HG02870 (cell line): ENCODE measurements at regions not wholly inside any gene's neighbourhood (a gene's known extent, or its start where the extent isn't known, plus 50 kb on each side); places are given as distances from the start of the nearest gene placed in this dataset.
A peak's percentile ranks its signal among the peaks of the same experiment; 100 is the strongest.

ENCODE experiments used
- ATAC-seq: cut with Tn5 transposase; IDR thresholded peaks from one replicate; pipeline ENCODE4 v1.9.1; 2021; ENCODE audit warnings: mild to moderate bottlenecking, moderate library complexity; ENCODE audit not compliant: unreplicated experiment

DNA sequence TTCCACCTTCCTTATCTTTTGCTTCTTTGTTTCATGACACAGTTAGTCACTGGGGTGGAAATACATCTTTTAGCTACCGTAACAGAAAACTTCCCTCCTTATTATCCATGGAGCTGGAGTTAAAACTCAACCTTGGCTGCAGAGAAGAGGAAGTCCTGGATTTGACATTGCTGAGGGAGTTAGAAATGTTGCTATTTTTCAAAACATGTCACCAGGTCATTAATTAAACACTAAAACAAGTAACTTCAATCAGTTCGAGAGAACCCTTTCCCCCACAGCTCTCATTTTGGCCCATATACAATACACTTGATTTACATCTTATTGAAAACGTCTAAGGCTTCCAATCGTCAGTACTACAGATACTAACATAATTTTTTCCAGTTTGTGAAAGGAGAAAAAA lies 237.9 kb upstream of the CD180 start:
- no peak for ATAC-seq

GRCh38 chr5:67432606-67433005 lies 236.0 kb upstream of the CD180 start:
- ATAC-seq = no peak

- ATAC-seq = no peak
Observed at GRCh38 chr5:67431191-67431590, 234.6 kb upstream of the CD180 start.

DNA sequence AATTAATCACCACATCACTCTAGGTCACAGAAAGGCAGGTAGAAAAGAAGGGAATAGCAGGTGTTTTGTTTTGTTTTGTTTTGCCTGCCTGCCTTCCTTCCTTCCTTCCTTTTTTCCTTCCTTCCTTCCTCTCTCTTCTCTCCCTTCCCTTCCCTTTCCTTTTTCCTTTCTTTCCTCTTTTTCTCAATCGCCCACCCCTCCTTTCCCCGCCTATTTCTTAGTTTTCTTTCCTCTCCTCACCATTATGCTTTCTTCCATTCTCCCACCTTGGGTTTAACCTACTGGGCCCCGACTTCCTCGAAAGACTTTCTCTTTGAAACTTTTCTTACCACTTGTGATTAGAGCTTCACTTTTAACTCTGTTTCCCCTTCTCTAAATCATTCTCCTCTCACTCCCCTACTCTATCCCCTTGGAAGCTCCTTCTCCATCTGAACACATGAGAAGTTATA lies 231.3 kb upstream of the CD180 start:
- ATAC-seq = no peak

GRCh38 chr5:67426961-67427849 lies 230.6 kb upstream of the CD180 start:
- ATAC-seq = no peak

DNA sequence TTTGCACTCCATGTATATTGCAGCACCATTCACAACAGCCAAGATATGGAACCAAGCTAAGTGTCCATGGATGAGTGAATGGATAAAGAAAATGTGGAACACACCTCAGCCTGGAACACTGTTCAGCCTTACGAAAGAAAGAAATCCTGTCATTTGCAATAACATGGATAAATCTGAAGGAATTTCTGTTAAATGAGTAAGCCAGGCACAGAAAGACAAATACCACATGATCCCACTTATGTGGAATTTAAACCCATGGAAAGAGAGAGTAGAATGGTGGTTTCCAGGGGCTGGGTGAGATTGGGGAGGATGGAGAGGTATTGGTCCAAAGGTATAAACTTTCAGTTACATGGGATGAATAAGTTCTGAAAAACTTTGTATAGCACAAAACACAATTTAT lies 228.9 kb upstream of the CD180 start:
- no peak for ATAC-seq

GRCh38 chr5:67417839-67418238 lies 221.2 kb upstream of the CD180 start:
- no peak for ATAC-seq

- ATAC-seq = no peak
Observed at GRCh38 chr5:67416986-67417385, 220.4 kb upstream of the CD180 start.

DNA sequence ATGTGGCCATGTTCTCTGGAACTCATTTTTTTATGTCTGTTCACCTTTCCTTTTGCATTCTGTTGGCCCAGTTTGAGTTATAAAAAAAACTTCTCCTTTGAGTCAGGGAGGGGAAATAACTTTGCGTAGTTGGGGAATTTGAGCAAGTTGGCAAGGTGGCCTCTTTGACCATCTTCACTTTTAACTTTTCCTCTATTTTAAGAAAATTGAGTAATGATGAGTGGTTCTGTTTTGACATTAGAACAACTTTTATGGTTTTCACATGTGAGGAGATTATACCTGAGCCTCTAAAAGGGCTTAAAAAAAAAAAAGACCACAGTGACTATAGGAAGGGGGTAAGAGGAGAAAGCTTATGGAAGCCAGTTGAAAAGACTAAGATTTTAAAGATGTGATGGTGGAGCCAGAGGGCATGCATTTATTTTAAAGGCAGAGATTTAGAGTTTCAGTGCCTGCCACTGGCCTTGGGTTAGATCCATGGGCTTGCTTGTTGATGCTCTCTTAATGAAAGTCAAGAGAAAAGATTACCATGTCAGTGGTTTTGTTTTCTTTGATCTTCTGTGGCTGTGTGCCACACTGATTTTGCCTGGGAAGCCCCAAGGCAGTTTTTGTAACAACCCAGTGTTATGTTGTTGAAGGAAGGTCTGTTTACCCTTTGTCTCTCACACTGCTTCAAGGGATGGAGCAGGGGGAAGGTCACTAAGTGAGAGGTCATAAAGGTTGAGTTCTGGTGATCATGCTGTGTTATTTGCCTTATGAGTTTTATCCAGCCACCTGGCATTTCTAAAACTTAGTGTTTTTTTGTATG lies 219.7 kb upstream of the CD180 start:
- peak; percentile 59 for ATAC-seq

GRCh38 chr5:67414712-67415111 lies 218.1 kb upstream of the CD180 start:
- no peak for ATAC-seq

DNA sequence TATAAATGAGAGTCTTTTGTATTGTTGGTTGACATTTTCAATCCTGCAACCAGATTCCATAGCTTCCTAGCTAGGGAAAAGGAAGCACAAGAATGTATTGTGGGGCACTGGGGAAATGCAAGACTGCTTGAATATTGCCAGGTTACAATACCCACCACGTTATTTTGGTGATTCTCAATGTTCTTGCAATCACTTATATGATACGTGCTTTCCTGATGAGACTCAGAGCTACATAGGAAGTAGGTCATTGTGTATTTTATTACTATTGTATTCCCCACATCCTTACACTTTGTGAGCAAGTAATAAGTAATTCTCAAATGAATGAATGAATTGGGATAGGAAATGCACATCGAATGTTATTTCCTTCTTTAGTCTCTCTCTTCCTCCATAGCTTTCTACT lies 217.1 kb upstream of the CD180 start:
- ATAC-seq = no peak

DNA sequence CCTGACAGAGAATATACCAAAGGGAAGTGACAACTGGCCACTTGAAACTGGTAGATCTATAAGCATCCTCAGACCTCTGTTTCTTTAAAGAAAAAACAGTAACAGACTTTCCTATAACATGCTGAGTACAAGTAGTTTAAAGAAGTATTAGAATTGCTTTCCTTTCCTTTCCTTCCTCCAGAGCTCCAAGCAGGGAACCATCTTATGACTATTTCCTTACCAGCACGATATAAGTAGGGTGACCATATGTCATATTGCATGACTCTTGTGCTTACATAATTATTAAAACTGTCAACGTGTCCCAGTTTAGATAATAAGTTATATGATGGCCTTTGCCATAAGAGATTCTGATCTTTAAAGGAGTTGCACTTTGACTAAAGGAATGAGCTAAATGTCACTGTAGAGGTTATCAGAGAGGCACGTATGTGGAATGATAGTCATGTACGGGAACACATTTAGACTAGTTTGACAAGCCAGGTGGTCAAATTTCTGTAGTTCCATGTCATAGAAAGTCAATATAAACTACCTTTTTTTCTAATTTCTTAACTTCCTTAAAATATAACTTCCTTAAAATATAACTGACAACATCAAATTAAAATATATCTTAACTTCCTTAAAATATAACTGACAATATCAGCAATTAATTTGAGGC lies 212.7 kb upstream of the CD180 start:
- no peak for ATAC-seq

GRCh38 chr5:67407979-67408378 lies 211.4 kb upstream of the CD180 start:
- no peak for ATAC-seq

DNA sequence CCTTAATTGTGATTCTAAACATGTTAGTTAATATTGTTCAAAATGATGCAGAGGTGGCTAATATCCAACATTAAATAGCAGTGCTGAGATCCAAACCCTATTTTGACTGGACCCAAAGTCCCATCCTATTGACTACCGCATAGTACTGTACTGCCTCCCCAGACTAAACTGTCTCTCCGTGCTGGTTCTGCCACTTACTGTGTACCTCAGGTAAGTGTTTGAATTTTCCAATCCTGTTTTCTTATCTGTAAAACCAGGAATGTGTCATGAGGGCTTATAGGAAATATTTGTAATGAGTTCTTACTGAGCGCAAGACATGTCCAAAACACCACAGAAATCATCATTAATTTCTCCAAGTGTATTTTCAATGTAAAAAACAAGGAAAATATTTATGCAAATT lies 209.2 kb upstream of the CD180 start:
- ATAC-seq = no peak

GRCh38 chr5:67405101-67405364 lies 208.4 kb upstream of the CD180 start:
- no peak for ATAC-seq

GRCh38 chr5:67404256-67405100 lies 207.9 kb upstream of the CD180 start:
- no peak for ATAC-seq

DNA sequence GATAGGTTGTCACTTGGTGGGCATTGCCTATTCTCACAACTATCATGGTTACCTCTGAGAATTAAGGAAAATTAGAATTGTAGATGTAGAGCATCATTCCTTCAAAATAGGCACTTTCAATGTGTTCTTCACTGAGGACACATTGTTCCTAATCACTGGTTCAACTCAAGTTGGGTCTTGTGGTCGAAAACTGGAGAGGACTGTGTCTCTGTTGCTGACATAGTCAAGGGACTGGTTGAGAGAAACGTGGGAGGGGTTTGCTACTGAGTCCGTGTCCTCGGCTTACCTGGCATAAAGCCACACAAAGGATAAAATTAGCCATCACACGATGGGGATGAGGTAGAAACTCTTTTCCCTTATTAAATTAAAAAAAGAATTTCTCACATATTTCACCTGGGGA lies 205.9 kb upstream of the CD180 start:
- no peak for ATAC-seq

DNA sequence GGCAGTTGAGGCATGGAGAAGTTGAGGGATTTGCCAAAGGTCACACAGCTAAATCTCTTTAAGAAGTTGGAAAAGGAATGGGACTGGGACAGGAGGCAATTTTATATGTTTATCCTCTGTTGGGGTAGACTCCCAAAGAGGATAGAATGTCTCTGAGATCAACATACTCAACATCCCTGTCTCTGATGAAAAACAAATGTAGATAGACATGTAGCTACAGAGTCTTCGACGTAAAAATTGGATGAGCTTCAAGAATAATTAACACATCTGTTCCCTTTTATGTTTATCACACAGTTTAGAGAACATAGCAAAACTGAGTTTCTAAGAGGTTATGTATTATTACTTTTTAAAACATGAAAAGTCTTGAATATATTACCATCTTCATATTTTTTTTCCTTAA lies 204.6 kb upstream of the CD180 start:
- no peak for ATAC-seq

DNA sequence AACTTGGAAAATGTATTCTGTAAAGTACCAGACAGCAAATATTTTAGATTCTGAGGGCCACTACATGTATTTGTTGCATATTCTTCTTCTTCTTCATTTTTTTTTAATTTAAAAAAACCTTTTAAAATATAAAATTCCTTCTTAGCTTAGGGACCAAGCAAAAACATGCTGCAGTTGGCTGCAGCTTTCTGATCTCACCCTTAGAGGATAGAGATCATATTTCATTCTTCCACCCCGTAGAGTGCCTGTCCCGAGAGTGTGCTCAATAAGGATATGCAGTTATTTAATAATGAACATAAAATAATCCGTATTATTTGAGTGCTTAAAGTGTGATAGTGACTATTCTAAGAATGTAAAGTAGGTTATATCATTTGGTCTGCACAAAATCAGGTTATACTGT lies 204.2 kb upstream of the CD180 start:
- ATAC-seq = no peak

DNA sequence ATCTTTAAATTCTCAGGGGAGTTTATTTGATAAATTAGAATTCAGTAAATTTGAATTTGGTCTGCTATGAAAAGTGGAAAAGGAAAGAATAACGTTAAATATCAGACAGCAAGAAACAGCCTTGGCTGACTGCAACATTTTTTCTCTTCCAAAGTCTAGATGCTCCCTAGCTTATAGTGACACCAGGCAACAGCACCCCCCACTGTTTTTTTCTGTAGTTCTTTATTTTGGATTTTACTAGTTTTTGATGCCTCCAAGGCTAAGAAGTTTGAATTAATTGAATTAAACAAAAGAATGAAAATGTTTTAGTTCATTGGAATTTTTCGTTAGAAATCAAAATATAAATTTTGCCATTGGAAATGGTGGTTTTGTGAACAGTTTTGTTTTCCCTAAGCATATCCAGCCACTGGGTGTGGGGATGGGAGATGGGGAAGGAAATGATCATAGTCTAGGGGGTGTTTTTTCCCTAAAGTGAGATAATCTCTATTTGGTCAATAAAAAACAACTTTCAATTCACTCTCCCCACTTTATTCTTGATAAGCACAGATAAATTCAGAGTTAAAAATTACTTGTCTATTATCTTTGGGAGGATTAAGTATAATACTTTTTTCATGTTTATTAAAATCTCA lies 199.3 kb upstream of the CD180 start:
- no peak for ATAC-seq
